SK-N-SH (cell line): ENCODE measurements at regions not wholly inside any gene's neighbourhood (a gene's known extent, or its start where the extent isn't known, plus 50 kb on each side); places are given as distances from the start of the nearest gene placed in this dataset.

Experiments
- CTCF ChIA-PET: fragments of 300-600, 350-600 bp; formaldehyde crosslinking; extraction: SDS; loops from one replicate; lab custom pipeline; 2021; lab: Yijun Ruan, JAX
- POLR2A ChIA-PET: fragments of 350-600 bp; sonication (Branson Sonifier 250); formaldehyde crosslinking; extraction: SDS; loops from one replicate; lab custom pipeline; 2020; ENCODE audit warnings: antibody characterized with exemption, inconsistent platforms; lab: Yijun Ruan, JAX
- DNase-seq: peaks from one replicate; pipeline ENCODE4 v3.0.0; 2012
- H2AFZ ChIP-seq: fragments of 200-600 bp; sonication (generic); 2 replicates; pipeline ENCODE4 v1.8.1; 2016; ENCODE audit warnings: antibody characterized with exemption, mild to moderate bottlenecking, low read depth
- H3F3A ChIP-seq: fragments of 200-600 bp; sonication (generic); replicated peaks from 2 replicates; pipeline ENCODE3; 2016; ENCODE audit warnings: antibody characterized with exemption, mild to moderate bottlenecking; ENCODE audit not compliant: insufficient read depth
- H3K27ac ChIP-seq, 2 experiments: fragments of 200-500 bp in 1 of 2; fragments of 200-600 bp in 1 of 2; sonication (Bioruptor generic) in 1 of 2; sonication (generic), shearing (Covaris generic) in 1 of 2; 2 replicates each; pipeline versions ENCODE4 v1.5.1 to v1.6.1; 2014 to 2016; ENCODE audit warnings: low read depth in 2 of 2, inconsistent platforms in 1 of 2, low read length in 1 of 2, mild to moderate bottlenecking in 1 of 2, mixed read lengths in 1 of 2
- H3K27me3 ChIP-seq: fragments of 200-600 bp; sonication (generic), shearing (Covaris generic); 2 replicates; pipeline ENCODE4 v1.6.1; 2016; ENCODE audit warnings: mixed run types; ENCODE audit not compliant: insufficient read depth
- H3K36me3 ChIP-seq, 2 experiments: fragments of 200-500 bp in 1 of 2; fragments of 200-600 bp in 1 of 2; sonication (Bioruptor generic) in 1 of 2; sonication (generic) in 1 of 2; replicated peaks in 1 of 2; 2 replicates each; pipeline versions ENCODE3 to v1.5.1; 2014 to 2016; ENCODE audit warnings: low read length in 1 of 2, mild to moderate bottlenecking in 1 of 2; ENCODE audit not compliant: insufficient read depth in 2 of 2, control insufficient read depth in 1 of 2
- H3K4me1 ChIP-seq, 2 experiments: fragments of 200-500 bp in 1 of 2; fragments of 200-600 bp in 1 of 2; sonication (Bioruptor generic) in 1 of 2; sonication (generic), shearing (Covaris generic) in 1 of 2; 2 replicates each; pipeline versions ENCODE4 v1.5.1 to v1.6.1; 2014 to 2016; ENCODE audit warnings: low read depth in 1 of 2, low read length in 1 of 2, mixed run types in 1 of 2; ENCODE audit not compliant: insufficient read depth in 2 of 2, control insufficient read depth in 1 of 2
- H3K4me2 ChIP-seq: fragments of 200-600 bp; sonication (generic), shearing (Covaris generic); 2 replicates; pipeline ENCODE4 v1.6.1; 2017; ENCODE audit warnings: mixed run types
- H3K4me3 ChIP-seq, 2 experiments: fragments of 200-500 bp in 1 of 2; fragments of 200-600 bp in 1 of 2; sonication (Bioruptor generic) in 1 of 2; sonication (generic), shearing (Covaris generic) in 1 of 2; 2 replicates each; pipeline versions ENCODE4 v1.5.1 to v1.8.1; 2014 to 2016; ENCODE audit warnings: low read depth in 2 of 2, inconsistent platforms in 1 of 2, low read length in 1 of 2, mild to moderate bottlenecking in 1 of 2, mixed read lengths in 1 of 2, moderate library complexity in 1 of 2
- H3K79me2 ChIP-seq: fragments of 200-600 bp; sonication (generic); 2 replicates; pipeline ENCODE4 v1.8.1; 2017; ENCODE audit warnings: mild to moderate bottlenecking; ENCODE audit not compliant: insufficient read depth
- H3K9ac ChIP-seq: fragments of 200-600 bp; sonication (generic); 2 replicates; pipeline ENCODE4 v1.6.1; 2017; ENCODE audit warnings: mixed run types
- H3K9me2 ChIP-seq: fragments of 200-600 bp; sonication (generic); 2 replicates; pipeline ENCODE4 v1.6.1; 2017; ENCODE audit warnings: mixed run types
- H3K9me3 ChIP-seq: fragments of 200-600 bp; sonication (generic); 2 replicates; pipeline ENCODE4 v1.6.1; 2017; ENCODE audit warnings: mixed run types, mild to moderate bottlenecking, moderate library complexity
- H4K20me1 ChIP-seq: fragments of 200-600 bp; sonication (generic); 2 replicates; pipeline ENCODE4 v1.6.1; 2017; ENCODE audit warnings: mild to moderate bottlenecking, mixed run types; ENCODE audit not compliant: insufficient read depth
- EZH2phosphoT487 ChIP-seq: fragments of 200-600 bp; sonication (generic); IDR thresholded peaks from 2 replicates; pipeline ENCODE4 v1.6.1; 2017; ENCODE audit warnings: low read depth, mixed run types, mild to moderate bottlenecking, antibody characterized with exemption, moderate library complexity, borderline replicate concordance
- GABPA ChIP-seq: IDR thresholded peaks from 2 replicates; pipeline ENCODE4 v1.4.0; 2012; ENCODE audit warnings: low read depth, mild to moderate bottlenecking
- JUND ChIP-seq: IDR thresholded peaks from 2 replicates; pipeline ENCODE4 v1.4.0; 2012
- NFIC ChIP-seq: IDR thresholded peaks from 2 replicates; pipeline ENCODE4 v1.4.0; 2012; ENCODE audit warnings: borderline replicate concordance
- POLR2AphosphoS5 ChIP-seq: IDR thresholded peaks from 2 replicates; pipeline ENCODE4 v1.6.1; 2012; ENCODE audit warnings: low read depth, low read length
- RAD21 ChIP-seq: IDR thresholded peaks from 2 replicates; pipeline ENCODE4 v1.6.1; 2012; ENCODE audit warnings: mild to moderate bottlenecking, low read length
- RFX5 ChIP-seq: IDR thresholded peaks from 2 replicates; pipeline ENCODE4 v1.6.1; 2012; ENCODE audit warnings: mild to moderate bottlenecking, improper control_type of control experiment, low read length
- SIN3A ChIP-seq: IDR thresholded peaks from 2 replicates; pipeline ENCODE4 v1.6.1; 2012; ENCODE audit warnings: low read depth, mild to moderate bottlenecking, low read length, moderate library complexity, borderline replicate concordance
- SMC3 ChIP-seq: IDR thresholded peaks from 2 replicates; pipeline ENCODE4 v1.6.1; 2012; ENCODE audit warnings: low read depth, low read length, improper control_type of control experiment
- TCF12 ChIP-seq: IDR thresholded peaks from 2 replicates; pipeline ENCODE4 v1.4.0; 2012
- TEAD4 ChIP-seq: IDR thresholded peaks from 2 replicates; pipeline ENCODE4 v1.4.0; 2012; ENCODE audit warnings: mild to moderate bottlenecking, borderline replicate concordance; ENCODE audit not compliant: insufficient read depth
- WGBS: methylation state at CpG from one replicate; pipeline ENCODE4 v1.1.6; 2017; ENCODE audit warnings: low lambda C conversion rate; 5-methylcytosine and 5-hydroxymethylcytosine counted together
- TF ChIP-seq, protein P1 (sequence below): fragments of 200-600 bp; sonication (generic); IDR thresholded peaks from 2 replicates; pipeline ENCODE4 v1.6.1; 2017; ENCODE audit warnings: antibody characterized with exemption, mild to moderate bottlenecking, moderate library complexity
- TF ChIP-seq, protein P2 (sequence below): IDR thresholded peaks from 2 replicates; pipeline ENCODE4; 2012
- TF ChIP-seq, protein P3 (sequence below): IDR thresholded peaks from 2 replicates; pipeline ENCODE4 v1.4.0; 2012; ENCODE audit warnings: low read depth
- TF ChIP-seq, protein P4 (sequence below): IDR thresholded peaks from 2 replicates; pipeline ENCODE4 v1.6.1; 2012; ENCODE audit warnings: mild to moderate bottlenecking, low read depth, low read length, moderate library complexity

DNA sequence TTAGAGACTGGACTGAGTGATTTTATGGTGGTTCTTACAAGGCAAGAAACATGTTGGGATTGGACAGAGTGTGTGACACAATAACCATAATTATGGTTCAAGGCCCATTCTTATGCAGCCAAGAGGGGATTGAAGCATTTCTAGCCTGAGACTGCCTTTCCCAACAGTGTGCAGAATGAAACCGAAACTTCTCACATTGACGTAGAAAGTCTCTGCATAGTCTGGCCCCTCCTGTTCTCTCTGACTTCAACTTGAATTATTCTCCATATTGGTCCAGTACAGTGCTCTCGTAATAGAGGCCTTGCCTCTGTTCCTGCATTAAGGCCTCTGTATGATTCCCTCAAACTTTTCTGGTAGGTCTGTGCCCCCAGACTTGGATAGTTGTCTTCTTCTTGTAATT is 138.3 kb downstream of the DIPK2A start:
- Histone ChIP-seq H3K27ac (no peak overlapping the region), H4K20me1 (no peaks in the 10 kb centered on the region), H2AFZ (no peak overlapping the region)

More for the DNA sequence above, 138.3 kb downstream of the DIPK2A start:
- POLR2A ChIA-PET = no interaction called here
- WGBS = 15% methylated on average over 3 of the region's 3 CpGs
- H3K9me2 ChIP-seq = no peaks in the 10 kb centered on the region
- no peaks in the 10 kb centered on the region for H3F3A ChIP-seq
- no peak overlapping the region for H3K4me3 ChIP-seq
- H3K4me1 ChIP-seq = no peaks in the 10 kb centered on the region
- no peak overlapping the region for H3K9ac ChIP-seq
- no peak for DNase-seq
- CTCF ChIA-PET = no interaction called here
- no peaks in the 10 kb centered on the region for H3K79me2 ChIP-seq
- H3K4me2 ChIP-seq = no peak overlapping the region; the same call in 1 of the 2 replicates
- no peaks in the 10 kb centered on the region for H3K27me3 ChIP-seq
- TF ChIP-seq, protein P1, sequence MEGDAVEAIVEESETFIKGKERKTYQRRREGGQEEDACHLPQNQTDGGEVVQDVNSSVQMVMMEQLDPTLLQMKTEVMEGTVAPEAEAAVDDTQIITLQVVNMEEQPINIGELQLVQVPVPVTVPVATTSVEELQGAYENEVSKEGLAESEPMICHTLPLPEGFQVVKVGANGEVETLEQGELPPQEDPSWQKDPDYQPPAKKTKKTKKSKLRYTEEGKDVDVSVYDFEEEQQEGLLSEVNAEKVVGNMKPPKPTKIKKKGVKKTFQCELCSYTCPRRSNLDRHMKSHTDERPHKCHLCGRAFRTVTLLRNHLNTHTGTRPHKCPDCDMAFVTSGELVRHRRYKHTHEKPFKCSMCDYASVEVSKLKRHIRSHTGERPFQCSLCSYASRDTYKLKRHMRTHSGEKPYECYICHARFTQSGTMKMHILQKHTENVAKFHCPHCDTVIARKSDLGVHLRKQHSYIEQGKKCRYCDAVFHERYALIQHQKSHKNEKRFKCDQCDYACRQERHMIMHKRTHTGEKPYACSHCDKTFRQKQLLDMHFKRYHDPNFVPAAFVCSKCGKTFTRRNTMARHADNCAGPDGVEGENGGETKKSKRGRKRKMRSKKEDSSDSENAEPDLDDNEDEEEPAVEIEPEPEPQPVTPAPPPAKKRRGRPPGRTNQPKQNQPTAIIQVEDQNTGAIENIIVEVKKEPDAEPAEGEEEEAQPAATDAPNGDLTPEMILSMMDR = no peak
- TF ChIP-seq RFX5 = no peak
- no peak for TF ChIP-seq JUND
- no peak for TF ChIP-seq TEAD4
- TF ChIP-seq SIN3A = no peak
- TF ChIP-seq POLR2AphosphoS5 = no peak
- TF ChIP-seq TCF12 = no peak
- TF ChIP-seq SMC3 = no peak
- TF ChIP-seq, protein P2, sequence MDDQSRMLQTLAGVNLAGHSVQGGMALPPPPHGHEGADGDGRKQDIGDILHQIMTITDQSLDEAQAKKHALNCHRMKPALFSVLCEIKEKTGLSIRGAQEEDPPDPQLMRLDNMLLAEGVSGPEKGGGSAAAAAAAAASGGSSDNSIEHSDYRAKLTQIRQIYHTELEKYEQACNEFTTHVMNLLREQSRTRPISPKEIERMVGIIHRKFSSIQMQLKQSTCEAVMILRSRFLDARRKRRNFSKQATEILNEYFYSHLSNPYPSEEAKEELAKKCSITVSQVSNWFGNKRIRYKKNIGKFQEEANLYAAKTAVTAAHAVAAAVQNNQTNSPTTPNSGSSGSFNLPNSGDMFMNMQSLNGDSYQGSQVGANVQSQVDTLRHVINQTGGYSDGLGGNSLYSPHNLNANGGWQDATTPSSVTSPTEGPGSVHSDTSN = no peak
- TF ChIP-seq, protein P3, sequence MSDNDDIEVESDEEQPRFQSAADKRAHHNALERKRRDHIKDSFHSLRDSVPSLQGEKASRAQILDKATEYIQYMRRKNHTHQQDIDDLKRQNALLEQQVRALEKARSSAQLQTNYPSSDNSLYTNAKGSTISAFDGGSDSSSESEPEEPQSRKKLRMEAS = no peak
- TF ChIP-seq GABPA = no peak
- TF ChIP-seq NFIC = no peak
- no peak for TF ChIP-seq RAD21
- no peak for TF ChIP-seq EZH2phosphoT487
- TF ChIP-seq, protein P4, sequence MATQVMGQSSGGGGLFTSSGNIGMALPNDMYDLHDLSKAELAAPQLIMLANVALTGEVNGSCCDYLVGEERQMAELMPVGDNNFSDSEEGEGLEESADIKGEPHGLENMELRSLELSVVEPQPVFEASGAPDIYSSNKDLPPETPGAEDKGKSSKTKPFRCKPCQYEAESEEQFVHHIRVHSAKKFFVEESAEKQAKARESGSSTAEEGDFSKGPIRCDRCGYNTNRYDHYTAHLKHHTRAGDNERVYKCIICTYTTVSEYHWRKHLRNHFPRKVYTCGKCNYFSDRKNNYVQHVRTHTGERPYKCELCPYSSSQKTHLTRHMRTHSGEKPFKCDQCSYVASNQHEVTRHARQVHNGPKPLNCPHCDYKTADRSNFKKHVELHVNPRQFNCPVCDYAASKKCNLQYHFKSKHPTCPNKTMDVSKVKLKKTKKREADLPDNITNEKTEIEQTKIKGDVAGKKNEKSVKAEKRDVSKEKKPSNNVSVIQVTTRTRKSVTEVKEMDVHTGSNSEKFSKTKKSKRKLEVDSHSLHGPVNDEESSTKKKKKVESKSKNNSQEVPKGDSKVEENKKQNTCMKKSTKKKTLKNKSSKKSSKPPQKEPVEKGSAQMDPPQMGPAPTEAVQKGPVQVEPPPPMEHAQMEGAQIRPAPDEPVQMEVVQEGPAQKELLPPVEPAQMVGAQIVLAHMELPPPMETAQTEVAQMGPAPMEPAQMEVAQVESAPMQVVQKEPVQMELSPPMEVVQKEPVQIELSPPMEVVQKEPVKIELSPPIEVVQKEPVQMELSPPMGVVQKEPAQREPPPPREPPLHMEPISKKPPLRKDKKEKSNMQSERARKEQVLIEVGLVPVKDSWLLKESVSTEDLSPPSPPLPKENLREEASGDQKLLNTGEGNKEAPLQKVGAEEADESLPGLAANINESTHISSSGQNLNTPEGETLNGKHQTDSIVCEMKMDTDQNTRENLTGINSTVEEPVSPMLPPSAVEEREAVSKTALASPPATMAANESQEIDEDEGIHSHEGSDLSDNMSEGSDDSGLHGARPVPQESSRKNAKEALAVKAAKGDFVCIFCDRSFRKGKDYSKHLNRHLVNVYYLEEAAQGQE = no peak
- H3K9me3 ChIP-seq = no peaks in the 10 kb centered on the region
- no peaks in the 10 kb centered on the region for H3K36me3 ChIP-seq
